Kidney tubule cell (primary cell): ENCODE measurements at regions not wholly inside any gene's neighbourhood (a gene's known extent, or its start where the extent isn't known, plus 50 kb on each side); places are given as distances from the start of the nearest gene placed in this dataset.
"Not testable (repeated sequence)": the region's sequence is repeated elsewhere in the genome, so short reads cannot be mapped to it uniquely, and the experiment has no call there.

Experiments used
- DNase-seq: peaks from one replicate; pipeline ENCODE4 v3.0.0-alpha.2; 2018; ENCODE audit warnings: low spot score

DNA sequence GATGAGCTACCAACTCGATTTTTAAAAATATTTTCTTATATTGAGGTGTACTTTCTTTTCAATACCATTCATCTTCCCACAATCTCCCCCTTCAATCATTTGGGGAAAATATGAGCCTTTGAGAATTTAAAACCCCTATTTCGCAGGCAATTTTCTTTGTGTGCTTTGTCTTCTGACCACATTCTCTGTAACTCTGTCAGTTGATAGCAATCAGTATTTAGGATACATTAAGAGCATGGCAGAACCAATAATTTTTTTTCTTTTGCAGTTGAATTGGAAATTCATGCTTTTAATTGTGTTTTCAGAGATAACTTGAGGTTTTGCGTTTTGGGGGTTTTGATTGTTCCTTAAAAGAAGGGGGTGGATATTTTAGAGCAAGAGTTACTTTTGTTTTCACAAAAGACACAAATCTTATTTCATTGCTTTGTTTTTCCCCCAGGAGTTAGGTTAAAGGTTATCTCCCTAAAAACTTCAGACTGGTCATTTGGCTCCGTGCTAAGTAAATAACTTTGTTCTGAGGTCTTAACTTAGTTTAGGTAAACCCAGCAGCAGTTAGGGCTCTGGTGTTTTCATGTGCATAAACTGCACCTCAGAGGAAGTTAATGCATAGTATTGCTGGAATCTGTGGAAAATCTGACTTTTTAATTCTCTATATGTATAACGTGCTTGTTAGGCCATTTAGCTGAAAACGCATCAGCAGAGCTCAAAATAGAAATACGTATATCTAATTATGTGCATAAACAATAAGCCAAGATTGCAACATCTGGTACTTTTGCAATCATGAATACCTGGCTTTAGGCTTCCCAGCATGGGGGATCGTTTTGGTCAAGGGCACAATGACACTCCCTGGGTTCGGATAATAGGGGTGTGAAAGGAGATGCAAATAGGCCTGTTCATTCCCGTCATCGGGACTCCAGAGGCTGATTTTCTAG is 676.4 kb upstream of the ANKRD30A start:
- DNase-seq = no peak

DNA sequence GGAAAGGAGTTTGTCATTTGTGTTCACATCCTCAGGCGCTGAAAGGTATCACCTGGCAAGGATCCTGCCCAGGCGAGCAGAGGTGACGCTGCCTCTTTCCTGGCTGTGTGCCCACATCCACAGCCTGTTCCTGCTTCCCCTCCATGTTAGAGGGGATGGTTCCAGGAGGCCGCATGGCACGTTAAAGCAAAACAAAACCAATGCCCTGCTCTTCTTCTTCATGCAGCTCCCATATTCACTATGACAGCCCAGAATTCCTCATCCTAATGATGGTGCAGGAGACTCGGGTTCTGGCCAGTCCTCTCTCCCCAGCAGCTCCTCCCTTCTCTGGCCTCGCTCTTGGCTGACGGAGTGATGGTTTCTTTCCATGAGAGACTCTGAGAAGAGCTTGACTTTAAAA is 678.5 kb upstream of the ANKRD30A start:
- DNase-seq = peak; percentile 60

DNA sequence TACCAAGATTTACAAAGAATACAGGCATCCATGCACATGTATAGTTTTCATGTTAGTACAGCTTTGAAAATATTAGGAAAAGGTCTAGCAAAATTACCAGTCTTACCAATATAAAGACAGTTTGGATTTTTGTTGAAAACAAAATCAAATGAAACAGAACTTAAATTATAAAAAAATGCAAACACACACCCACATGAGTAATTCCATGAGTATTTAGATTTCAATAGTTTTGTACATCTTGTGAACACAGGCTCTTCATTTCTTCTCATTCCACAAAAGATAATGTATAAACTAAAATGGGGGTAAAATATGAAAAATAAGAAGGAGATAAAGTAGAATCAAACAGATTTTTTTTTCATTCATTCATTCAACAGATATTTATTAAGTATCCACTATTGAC is 682.2 kb upstream of the ANKRD30A start:
- DNase-seq = no peak

DNA sequence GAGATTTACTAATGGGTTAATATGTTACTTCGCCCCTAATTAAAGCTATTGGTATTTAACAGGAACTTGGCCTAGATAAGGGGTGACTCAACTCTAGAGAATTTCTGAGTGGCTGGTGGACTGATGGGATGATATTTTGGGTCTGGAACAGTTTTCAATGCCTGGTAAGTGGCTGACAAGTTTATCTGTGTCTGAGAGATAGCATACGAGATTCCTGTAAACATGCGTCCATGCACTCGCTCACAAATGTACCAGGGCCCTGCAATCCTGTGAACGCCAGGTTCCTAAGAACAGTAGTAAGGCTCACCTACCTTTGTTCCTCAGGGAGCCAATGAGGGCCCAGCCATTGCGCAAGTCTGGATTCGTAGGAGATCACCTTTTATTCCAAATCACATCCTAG is 683.8 kb upstream of the ANKRD30A start:
- DNase-seq = peak; percentile 81

DNA sequence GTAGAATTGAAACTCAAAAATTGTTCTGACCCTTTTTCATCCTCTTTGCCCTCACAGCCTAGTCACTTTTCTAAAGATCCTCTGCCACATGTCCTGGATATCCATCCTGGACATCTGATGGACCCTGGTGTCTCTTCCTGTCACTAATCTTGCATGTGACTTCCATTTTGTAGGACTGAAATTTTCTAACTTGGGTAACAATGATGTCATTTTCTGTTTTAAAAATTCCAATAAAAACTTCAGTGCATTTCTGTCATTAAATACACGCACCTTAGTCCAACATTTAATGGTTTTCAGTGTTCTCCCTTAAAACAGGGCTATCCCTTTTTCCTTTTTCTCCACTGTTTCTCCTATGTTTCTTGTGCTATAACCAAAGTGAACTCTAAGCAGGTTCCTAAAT is 684.9 kb upstream of the ANKRD30A start:
- DNase-seq = no peak

DNA sequence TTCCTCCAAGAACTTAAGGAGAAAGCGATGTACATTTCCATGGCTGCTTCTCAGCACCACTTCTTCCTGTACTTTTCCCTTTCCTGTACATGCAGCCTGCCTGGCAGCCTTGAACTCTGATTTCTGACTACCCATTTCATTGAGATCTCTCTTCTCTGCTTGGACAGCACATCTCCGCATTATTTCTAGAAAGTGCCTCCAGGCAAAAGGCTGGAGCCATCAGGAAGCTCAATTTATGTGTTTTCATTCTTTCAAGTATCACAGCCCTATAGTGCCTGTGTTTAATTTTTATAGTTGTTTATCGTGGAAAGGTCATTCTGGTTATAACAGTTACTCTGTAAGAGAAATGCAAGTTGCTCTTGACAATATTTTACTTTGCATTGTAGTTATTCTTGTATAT is 688.0 kb upstream of the ANKRD30A start:
- DNase-seq = no peak

DNA sequence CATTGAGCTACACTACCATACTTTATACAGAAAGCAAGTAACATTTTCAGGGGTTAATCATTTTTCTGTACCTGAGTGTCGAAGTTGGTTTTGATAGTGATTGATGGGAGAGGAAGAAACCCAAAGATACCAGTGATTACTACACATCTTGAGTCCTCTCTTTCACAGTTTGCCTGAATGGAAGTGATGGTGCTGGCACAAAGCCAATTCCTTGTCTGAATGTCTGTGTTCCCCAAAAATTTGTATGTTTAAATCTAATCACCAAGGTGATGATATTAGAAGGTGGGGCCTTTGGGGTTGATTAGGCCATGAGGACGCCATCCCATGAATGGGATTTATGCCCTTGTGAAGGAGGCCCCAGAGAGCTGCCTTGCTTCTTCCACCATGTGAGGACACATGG is 696.9 kb upstream of the ANKRD30A start:
- no peak for DNase-seq

DNA sequence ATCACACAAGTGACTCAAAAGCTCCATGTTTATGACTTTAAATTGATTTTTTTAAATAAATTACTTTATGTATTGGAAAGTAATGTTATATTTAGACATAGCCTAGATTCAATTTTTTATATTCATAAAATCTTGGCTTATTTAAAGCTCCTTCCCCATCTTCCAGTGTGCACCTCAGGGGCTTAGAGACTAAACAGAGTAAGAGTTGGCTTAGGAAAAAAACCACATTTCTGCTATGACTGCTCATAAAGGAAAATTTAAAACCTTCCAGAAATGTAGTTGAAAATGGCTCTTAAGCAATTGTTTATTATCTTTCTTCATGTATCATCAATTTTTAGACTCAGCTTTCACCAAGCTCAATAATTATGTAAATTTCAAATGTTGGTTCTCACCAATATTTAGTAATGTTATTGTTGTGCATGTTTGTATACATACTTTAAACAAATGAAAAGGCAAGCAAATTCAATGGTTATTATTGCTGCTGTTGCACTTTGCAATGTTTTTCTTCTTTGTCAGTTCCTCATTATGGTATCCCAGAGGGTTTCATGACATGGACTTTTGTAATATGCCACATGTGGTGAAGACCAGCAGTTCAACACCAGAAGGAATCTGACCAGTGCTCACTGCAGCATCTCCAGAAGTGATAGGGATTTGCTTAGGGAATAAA is 700.1 kb upstream of the ANKRD30A start:
- DNase-seq = no peak

DNA sequence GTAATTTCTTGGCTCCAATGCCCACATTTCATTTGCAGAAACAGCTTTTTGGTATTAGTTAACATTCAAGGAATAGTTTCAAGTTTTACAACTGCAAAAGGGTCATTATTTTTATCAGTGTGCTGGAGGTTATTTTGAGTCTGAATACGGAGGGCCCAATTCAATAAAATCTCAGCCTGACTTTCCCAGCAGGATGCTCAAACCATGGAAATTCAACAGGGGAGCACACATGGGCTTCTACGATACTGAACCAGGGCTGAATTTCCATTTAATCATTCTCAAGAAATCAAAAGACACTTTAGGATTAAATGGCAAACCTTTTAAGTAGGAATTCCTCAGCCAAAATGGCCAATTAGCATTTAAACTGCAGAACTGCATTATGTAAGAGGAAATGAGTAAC is 700.9 kb upstream of the ANKRD30A start:
- no peak for DNase-seq

DNA sequence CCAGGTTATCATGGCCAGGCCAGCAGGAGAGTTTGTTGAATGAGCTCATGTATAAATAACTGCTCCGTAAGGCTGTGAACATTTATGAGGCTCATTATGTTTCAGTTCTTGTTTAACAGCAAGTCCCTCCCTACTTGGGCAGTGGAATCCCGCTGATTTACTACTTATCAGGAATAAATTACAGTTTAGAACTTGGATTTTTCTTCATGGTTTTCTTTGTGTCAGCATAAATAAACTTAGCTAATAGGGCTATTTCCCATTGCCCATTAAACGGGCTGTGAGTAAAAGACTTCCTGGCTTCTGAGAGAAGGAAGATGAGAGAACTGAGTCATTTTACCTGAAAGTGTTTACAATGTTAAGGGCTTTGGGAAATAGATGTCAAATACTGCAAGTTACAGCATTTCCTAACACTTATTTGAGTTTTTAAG is 701.6 kb upstream of the ANKRD30A start:
- DNase-seq = peak; percentile 22

DNA sequence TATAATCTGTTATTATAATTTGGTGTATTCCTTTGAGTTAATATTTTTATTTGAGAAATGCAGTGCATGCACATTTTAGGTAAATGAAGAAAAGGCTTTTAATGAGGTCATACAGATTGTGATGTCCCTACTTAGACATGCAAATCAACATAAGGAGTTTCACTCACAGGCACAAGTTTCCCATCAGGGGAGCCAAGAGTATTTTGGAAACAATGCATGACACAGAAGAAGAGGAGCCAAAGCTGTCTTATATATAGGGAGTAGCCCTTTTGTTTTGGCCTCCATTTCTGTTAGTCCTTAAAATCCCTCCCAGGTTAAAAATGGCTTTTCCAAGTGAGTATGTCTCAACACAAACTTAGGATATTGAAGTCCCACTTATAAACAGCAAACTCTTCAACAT is 703.4 kb upstream of the ANKRD30A start:
- DNase-seq = no peak

DNA sequence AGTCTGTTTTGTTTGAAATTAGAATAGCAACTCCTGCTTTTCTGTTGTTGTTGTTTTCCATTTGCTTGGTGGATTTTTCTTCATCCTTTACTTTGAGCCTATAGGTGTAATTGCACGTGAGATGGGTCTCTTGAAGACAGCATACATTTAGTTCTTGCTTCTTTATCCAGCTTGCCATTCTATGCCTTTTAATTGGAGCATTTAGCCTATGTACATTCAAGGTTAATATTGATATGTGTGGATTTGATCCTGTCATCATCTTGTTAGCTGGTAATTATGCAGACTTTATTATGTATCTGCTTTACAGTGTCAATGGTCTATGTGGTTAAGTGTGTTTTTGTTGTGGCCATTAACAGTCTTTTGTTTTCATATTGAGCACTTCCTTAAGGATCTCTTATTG is 708.9 kb upstream of the ANKRD30A start:
- no peak for DNase-seq

DNA sequence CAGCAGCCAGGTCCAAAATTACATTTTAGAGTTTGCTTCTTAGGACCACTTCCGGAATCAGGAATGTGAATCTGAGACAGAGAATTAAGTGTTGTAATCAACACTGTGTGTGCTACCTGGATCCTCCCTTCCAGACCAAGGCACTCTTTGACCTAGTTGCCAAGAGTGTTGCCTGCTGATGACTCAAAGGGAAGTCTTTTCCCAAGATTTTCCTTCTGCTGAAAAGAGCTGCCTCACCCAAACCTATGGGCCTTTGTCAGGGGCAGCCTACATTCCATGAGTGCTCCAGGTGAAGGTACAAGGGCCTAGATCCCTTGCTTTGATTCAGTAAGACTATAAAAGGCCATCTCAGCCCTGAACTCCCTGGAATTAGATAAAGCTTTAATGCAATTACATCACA is 712.5 kb upstream of the ANKRD30A start:
- peak; percentile 49 for DNase-seq

DNA sequence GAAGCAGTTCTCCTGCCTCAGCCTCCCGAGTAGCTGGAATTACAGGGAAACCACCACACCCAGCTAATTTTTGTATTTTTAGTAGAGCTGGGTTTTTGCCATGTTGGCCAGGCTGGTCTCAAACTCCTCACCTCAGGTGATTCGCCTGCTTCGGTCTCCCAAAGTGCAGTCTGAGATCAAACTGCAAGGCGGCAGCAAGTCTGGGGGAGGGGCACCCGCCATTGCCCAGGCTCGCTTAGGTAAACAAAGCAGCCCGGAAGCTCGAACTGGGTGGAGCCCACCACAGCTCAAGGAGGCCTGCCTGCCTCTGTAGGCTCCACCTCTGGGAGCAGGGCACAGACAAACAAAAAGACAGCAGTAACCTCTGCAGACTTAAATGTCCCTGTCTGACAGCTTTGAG is 725.2 kb upstream of the ANKRD30A start:
- not testable (repeated sequence) for DNase-seq

DNA sequence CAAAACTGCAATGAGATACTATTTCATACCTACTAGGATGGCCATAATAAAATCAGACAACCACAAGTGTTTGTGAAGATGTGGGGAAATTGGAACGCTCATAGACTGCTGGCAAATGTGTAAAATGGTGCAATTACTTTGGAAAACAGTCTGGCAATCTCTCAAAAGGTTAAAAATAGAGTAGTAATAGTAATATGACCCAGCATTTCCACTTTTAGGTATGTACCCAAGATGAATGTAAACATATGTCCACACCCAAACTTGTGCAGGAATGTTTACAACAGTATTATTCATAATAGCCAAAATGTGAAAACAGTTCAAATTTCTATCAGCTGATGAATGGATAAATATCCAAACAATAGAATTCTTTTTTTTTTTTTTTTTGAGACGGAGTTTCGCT is 731.6 kb upstream of the ANKRD30A start:
- no peak for DNase-seq

DNA sequence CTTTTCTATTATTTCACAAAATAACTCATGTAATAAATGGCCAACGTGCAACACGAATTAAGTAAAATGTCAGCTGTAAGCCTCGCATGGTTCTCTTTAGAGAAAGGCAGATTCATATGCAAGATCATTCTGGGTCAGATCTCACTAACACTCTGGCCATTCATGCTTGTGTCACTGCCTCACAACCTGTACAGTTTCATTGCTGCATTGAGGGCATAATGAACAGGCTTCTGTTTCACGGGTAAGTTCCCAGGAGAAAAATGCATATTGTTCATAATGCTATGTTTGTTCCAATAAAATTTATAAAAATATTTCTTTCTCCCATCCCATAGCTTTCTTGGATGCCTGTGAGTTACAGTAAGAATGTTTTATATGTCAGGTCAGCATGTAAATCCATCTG is 734.0 kb upstream of the ANKRD30A start:
- DNase-seq = no peak

DNA sequence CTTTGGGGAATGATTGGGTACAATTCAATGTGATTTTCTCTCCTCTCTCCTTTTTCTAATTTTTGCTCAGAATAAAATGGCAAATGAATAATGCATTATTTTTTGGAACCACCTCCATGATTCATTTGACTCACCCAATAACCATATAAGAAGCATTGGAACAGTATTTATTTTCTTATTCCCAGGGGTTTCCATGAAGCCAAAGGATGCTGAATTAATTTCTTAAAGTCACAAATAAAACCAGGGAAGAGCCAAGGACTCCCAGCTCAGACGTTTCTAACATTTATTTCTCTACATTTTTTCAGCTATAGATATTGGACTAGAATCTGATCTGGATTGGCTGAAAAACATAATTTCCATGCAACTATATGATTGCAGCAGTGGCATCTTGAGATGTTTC is 735.2 kb upstream of the ANKRD30A start:
- no peak for DNase-seq

DNA sequence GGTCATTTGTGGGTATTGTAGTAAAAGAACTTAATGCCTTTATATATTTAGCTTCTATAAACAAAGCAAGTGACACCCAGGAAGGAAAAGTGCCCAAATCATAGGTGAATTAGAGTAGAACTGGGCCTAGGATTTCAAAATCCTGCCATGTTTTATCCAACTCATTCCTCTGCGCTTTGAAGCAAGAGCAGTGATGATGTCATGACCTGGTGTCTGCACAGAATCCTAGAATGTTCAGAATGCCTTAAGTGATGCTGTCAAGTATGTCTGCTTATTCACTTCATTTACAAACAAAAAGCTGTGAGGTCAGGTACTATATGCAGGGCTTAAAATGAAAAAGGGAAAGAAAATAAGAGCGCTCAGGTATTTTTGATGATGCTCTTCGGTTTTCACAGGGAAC is 737.2 kb upstream of the ANKRD30A start:
- no peak for DNase-seq

DNA sequence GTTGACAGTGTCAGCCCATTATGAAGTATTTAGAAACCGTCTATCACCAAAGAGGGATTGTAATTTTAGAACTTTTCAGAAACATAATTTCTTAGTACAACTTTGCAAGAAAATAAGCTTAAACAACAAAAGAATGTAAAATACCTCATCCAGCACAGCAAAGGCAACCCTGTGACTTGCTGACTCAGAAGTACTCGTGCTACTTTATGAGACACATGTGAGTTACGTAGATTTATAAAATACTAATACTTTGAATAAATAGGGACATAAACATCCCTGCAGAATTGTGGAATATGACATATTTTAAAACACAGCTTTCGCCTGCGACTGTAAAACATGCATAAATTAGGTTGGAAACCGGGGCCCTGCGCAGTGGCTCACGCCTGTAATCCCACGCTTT is 739.7 kb upstream of the ANKRD30A start:
- no peak for DNase-seq

DNA sequence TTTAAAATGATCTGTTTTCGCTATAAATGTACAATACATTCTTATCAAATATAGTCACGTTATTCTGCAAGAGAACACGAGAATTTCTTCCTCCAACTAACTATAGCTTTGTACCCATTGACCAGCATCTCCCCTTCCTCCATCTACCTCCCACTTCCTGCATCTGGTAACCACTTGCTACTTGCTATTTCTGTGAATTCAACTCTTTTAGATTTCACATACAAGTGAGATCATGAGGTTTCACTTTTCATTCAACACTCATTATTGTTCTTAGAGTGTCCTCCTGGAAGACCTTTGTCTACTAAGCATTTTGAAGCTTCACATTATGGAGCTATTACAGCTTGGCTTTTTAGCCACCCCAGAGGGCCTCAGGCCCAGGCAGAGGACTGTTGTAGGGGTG is 741.3 kb upstream of the FZD8 start:
- DNase-seq = no peak

DNA sequence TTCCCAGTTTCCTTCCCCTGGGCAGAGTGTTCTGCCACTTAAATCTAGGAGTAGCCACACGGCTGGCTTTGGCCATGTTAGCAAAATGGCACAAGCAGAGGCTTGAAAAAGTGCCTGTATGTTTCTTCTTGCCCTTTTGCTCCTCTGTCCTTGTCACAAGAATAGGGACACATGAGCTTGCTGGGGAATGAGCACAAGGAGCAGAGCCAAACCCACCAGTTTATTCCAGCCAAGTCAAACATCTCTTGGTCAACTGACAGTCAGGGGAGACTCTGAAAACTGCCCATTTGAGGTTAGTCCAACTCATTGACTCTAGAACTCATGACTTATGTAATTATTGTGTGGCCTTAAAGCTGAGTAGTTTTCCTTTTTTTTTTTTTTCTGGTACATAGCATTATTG is 739.7 kb upstream of the FZD8 start:
- no peak for DNase-seq

DNA sequence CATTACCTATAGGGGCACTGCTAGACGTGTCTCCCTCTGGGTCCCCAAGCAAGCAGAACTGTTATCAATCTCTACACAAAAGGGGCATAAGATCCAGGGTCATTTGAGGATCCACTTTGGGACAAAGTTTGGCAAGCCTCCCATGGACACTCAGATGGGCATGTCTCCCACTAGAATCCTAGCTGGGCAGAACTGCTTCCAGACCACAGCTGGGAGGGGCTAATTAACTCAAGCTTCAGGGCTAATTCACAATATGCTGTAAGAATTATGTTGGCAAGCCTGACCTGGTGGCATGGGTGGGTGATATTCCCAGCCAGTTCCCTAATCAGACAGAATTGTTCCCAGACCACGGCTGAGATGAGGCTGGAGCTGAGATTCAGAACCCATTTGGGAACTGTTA is 738.4 kb upstream of the FZD8 start:
- DNase-seq = no peak

DNA sequence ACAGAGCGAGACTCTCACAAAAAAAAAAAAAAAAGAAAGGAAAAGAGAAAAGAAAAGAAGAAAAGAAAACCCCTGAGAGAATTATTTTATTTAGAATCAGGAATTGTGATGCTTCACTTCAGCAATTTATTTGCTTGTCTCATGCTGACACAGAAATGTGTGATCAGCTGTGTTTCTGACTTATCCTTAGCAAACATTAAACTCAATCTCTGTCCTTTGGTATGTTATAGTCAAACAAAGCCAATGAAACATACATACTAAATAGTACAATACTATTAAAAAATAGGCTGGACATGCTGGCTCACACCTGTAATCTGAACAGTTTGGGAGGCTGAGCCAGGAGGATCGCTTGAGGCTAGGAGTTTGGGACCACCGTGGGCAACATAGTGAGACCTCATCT is 733.0 kb upstream of the FZD8 start:
- no peak for DNase-seq
